Mammary epithelial cell (primary cell): ENCODE measurements at regions not wholly inside any gene's neighbourhood (a gene's known extent, or its start where the extent isn't known, plus 50 kb on each side); places are given as distances from the start of the nearest gene placed in this dataset.

Experiments
- EZH2 ChIP-seq: IDR thresholded peaks from 2 replicates; pipeline ENCODE4 v1.6.1; 2012; ENCODE audit warnings: low read length, inconsistent platforms, borderline replicate concordance
- TF ChIP-seq, protein P1 (sequence below), 2 donors: IDR thresholded peaks in 1 of 2; conservative IDR thresholded peaks in 1 of 2; 2 replicates each; pipeline ENCODE4 v1.5.1; 2011 to 2012; ENCODE audit warnings: inconsistent platforms in 2 of 2, low read length in 2 of 2, mild to moderate bottlenecking in 2 of 2, control low read depth in 1 of 2, low read depth in 1 of 2; ENCODE audit not compliant: insufficient read depth in 1 of 2; ENCODE audit errors: extremely low read depth in 1 of 2

DNA sequence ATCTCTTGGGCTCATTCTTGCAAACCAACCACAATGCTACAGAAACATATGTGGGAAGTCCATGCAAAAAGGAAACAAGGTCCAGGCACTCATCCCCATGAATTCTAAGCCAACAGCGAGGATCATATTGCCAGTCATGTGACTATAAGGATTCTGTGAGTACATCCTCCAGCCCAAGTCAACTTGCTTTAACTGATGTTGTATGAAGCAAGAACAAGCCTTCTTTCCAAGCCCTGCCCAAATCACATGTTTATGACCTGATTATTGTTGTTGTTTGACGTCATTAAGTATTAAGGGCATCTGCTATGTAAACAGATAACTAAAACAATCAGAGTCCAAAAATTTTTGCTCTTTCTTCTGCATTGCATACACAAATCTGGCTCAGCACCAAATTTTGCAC, 78.2 kb upstream of the MON1B start:
- TF ChIP-seq, protein P1, sequence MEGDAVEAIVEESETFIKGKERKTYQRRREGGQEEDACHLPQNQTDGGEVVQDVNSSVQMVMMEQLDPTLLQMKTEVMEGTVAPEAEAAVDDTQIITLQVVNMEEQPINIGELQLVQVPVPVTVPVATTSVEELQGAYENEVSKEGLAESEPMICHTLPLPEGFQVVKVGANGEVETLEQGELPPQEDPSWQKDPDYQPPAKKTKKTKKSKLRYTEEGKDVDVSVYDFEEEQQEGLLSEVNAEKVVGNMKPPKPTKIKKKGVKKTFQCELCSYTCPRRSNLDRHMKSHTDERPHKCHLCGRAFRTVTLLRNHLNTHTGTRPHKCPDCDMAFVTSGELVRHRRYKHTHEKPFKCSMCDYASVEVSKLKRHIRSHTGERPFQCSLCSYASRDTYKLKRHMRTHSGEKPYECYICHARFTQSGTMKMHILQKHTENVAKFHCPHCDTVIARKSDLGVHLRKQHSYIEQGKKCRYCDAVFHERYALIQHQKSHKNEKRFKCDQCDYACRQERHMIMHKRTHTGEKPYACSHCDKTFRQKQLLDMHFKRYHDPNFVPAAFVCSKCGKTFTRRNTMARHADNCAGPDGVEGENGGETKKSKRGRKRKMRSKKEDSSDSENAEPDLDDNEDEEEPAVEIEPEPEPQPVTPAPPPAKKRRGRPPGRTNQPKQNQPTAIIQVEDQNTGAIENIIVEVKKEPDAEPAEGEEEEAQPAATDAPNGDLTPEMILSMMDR (conservative IDR thresholded peaks at IDR 0.05 in 1 of 2, IDR thresholded peaks at IDR 0.05 in 1 of 2; ENCODE audit: extremely low read depth in 1 of 2, insufficient read depth in 1 of 2, low read depth in 1 of 2, low read length in 2 of 2): no peak
- TF ChIP-seq EZH2: no peak
